ENCODE measurements at regions not wholly inside any gene's neighbourhood (a gene's known extent, or its start where the extent isn't known, plus 50 kb on each side); places are given as distances from the start of the nearest gene placed in this dataset.

DNA sequence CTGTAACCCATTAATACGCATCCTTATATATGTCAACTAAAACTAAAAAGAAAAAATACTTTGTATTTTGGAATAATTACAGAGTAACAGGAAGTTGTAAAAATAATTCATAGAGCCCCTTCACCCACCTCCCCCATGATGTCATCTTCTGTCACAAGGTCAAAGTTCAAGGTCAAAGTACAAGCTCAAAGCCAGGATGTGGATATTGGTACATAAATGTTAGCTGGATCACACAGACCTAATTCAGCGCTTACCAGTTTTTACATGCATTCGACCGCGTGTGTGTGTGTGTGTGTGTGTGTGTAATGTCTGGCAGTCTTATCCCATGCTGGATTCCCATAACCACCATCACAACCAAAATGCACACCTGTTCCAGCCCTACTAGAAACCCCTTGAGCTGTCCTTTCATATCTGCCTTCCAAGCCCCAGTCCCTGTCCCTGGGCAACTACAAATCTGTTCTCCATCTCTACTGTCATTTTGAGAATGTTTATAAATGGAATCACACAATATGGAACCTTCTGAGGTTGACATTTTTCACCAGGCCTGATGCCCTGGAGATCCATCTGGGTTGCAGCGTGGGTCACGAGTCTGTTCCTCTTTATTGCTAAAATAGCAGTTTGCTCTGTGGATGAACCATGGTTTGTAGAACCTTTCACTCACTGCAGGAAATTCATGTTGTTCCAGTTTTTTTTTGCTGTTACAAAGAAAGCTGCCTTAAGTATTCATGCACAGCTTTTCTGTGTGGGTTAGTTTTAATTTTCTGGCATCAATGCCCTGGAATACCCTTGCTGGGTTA is 153.6 kb upstream of the PITRM1 start:
- TF ChIP-seq, protein P1, sequence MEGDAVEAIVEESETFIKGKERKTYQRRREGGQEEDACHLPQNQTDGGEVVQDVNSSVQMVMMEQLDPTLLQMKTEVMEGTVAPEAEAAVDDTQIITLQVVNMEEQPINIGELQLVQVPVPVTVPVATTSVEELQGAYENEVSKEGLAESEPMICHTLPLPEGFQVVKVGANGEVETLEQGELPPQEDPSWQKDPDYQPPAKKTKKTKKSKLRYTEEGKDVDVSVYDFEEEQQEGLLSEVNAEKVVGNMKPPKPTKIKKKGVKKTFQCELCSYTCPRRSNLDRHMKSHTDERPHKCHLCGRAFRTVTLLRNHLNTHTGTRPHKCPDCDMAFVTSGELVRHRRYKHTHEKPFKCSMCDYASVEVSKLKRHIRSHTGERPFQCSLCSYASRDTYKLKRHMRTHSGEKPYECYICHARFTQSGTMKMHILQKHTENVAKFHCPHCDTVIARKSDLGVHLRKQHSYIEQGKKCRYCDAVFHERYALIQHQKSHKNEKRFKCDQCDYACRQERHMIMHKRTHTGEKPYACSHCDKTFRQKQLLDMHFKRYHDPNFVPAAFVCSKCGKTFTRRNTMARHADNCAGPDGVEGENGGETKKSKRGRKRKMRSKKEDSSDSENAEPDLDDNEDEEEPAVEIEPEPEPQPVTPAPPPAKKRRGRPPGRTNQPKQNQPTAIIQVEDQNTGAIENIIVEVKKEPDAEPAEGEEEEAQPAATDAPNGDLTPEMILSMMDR (conservative IDR thresholded peaks at IDR 0.05; ENCODE audit: low read depth, low read length), result no peak
- TF ChIP-seq EZH2 (IDR thresholded peaks at IDR 0.05; ENCODE audit: borderline replicate concordance, low read depth, low read length, poor library complexity, severe bottlenecking), result no peak

Measured in A673 (cell line).